PC-9 (cell line): ENCODE measurements at regions not wholly inside any gene's neighbourhood (a gene's known extent, or its start where the extent isn't known, plus 50 kb on each side); places are given as distances from the start of the nearest gene placed in this dataset.

ENCODE experiments used
- BruUV-seq: library from RNA; stranded (reverse); fragments of 400-500 nt; replicated peaks from 2 replicates; lab custom pipeline; 2021; lab: Mats Ljungman, UMichigan
- CTCF ChIA-PET: fragments of 300-600 bp; sonication (Branson Sonifier 250); formaldehyde crosslinking; loops from one replicate; lab custom pipeline; 2022; ENCODE audit warnings: antibody characterized with exemption; lab: Charles Lee
- POLR2A ChIA-PET: fragments of 300-600 bp; sonication (Branson Sonifier 250); formaldehyde crosslinking; loops from one replicate; lab custom pipeline; 2022; ENCODE audit warnings: antibody characterized with exemption; ENCODE audit not compliant: unreplicated experiment; lab: Charles Lee
- DNase-seq, 2 experiments: peaks; one replicate each; pipeline versions ENCODE4 v3.0.0 to v3.0.0-alpha.2; 2015 to 2022; ENCODE audit warnings: mixed read lengths in 1 of 2
- H2AFZ ChIP-seq: fragments of 200-600 bp; sonication (generic); 2 replicates; pipeline ENCODE4 v1.8.1; 2017; ENCODE audit warnings: antibody characterized with exemption
- H3F3A ChIP-seq: fragments of 200-600 bp; sonication (generic); 2 replicates; pipeline ENCODE4 v1.8.1; 2017; ENCODE audit warnings: antibody characterized with exemption, mild to moderate bottlenecking, low read depth; ENCODE audit not compliant: insufficient read depth
- H3K27ac ChIP-seq: fragments of 200-600 bp; sonication (generic); 2 replicates; pipeline ENCODE4 v1.6.1; 2016; ENCODE audit warnings: mixed run types
- H3K27me3 ChIP-seq: fragments of 200-600 bp; sonication (generic); 2 replicates; pipeline ENCODE4 v1.6.1; 2016; ENCODE audit warnings: low read depth, mixed run types; ENCODE audit not compliant: insufficient read depth
- H3K36me3 ChIP-seq: fragments of 200-600 bp; sonication (generic); 2 replicates; pipeline ENCODE4 v1.6.1; 2016; ENCODE audit warnings: low read depth, mixed run types
- H3K4me1 ChIP-seq: fragments of 200-600 bp; sonication (generic); replicated peaks from 2 replicates; pipeline ENCODE4 v1.6.1; 2016; ENCODE audit warnings: mixed run types; ENCODE audit not compliant: insufficient read depth
- H3K4me2 ChIP-seq: fragments of 200-600 bp; sonication (generic); 2 replicates; pipeline ENCODE4 v1.6.1; 2017; ENCODE audit warnings: mixed run types
- H3K4me3 ChIP-seq: fragments of 200-600 bp; sonication (generic); 2 replicates; pipeline ENCODE4 v1.6.1; 2016; ENCODE audit warnings: mixed run types
- H3K79me2 ChIP-seq: fragments of 200-600 bp; sonication (generic); 2 replicates; pipeline ENCODE4 v1.6.1; 2017; ENCODE audit warnings: low read depth, mixed run types
- H3K9me2 ChIP-seq: fragments of 200-600 bp; sonication (generic); 2 replicates; pipeline ENCODE4 v1.8.1; 2017; ENCODE audit warnings: mild to moderate bottlenecking; ENCODE audit not compliant: insufficient read depth
- H3K9me3 ChIP-seq: fragments of 200-600 bp; sonication (generic); 2 replicates; pipeline ENCODE4 v1.8.1; 2016; ENCODE audit warnings: low read depth; ENCODE audit not compliant: insufficient read depth
- H4K20me1 ChIP-seq: fragments of 200-600 bp; sonication (generic); 2 replicates; pipeline ENCODE4 v1.8.1; 2017; ENCODE audit not compliant: insufficient read depth
- CTCF ChIP-seq: fragments of 200-600 bp; sonication (generic); conservative IDR thresholded peaks from 2 replicates; pipeline ENCODE4 v1.6.1; 2017; ENCODE audit warnings: mixed run types, antibody characterized with exemption, mild to moderate bottlenecking, moderate library complexity
- EZH2 ChIP-seq: fragments of 200-600 bp; sonication (generic); IDR thresholded peaks from 2 replicates; pipeline ENCODE4 v1.8.0; 2017; ENCODE audit warnings: antibody characterized with exemption, low read depth
- intact Hi-C: fragments of 100-400 bp; cut with micrococcal nuclease; formaldehyde crosslinking; loops from one replicate; pipeline ENCODE4 v1.10.0; 2022; ENCODE audit not compliant: unreplicated experiment

GRCh38 chr22:47777426-47777825, 1015.0 kb downstream of the TBC1D22A start:
- Histone ChIP-seq H3K9me3 (peaks cover 5% of the 10 kb centered on the region; the same call in 1 of the 2 replicates), H3K4me3 (no peak overlapping the region), H3K36me3 (no peaks in the 10 kb centered on the region), H4K20me1 (no peaks in the 10 kb centered on the region), H3K27me3 (no peaks in the 10 kb centered on the region), H3K9me2 (no peaks in the 10 kb centered on the region), H3K4me1 (no peaks in the 10 kb centered on the region), H3K27ac (no peak overlapping the region), H3K4me2 (no peak overlapping the region), H3F3A (no peaks in the 10 kb centered on the region), H3K79me2 (no peaks in the 10 kb centered on the region), H2AFZ (no peak overlapping the region)
- ChIA-PET POLR2A (no interaction called here), CTCF (no interaction called here)
- BruUV-seq: no TSS peak
- intact Hi-C loops: no loop called here
- no peak for DNase-seq
- no peak for TF ChIP-seq CTCF
- TF ChIP-seq EZH2: no peak

- H3K9me2 ChIP-seq: no peaks in the 10 kb centered on the region
- H3K4me2 ChIP-seq: no peak overlapping the region
- no peak overlapping the region for H2AFZ ChIP-seq
- no peak overlapping the region for H3K27ac ChIP-seq
- peaks cover 5% of the 10 kb centered on the region; the same call in 1 of the 2 replicates for H3K9me3 ChIP-seq
- TF ChIP-seq EZH2 (no peak), CTCF (no peak)
- H3K36me3 ChIP-seq: no peaks in the 10 kb centered on the region
- no peaks in the 10 kb centered on the region for H3K79me2 ChIP-seq
- H3K4me3 ChIP-seq: no peak overlapping the region
- BruUV-seq: no TSS peak
- ChIA-PET CTCF (no interaction called here), POLR2A (no interaction called here)
- H4K20me1 ChIP-seq: no peaks in the 10 kb centered on the region
- H3K4me1 ChIP-seq: no peaks in the 10 kb centered on the region
- intact Hi-C loops: no loop called here
- no peak for DNase-seq
- H3K27me3 ChIP-seq: no peaks in the 10 kb centered on the region
- no peaks in the 10 kb centered on the region for H3F3A ChIP-seq
Observed at GRCh38 chr22:47776329-47776728, 1013.9 kb downstream of the TBC1D22A start.

GRCh38 chr22:47775686-47776085, 1013.2 kb downstream of the TBC1D22A start:
- no peaks in the 10 kb centered on the region for H4K20me1 ChIP-seq
- no peak for DNase-seq
- TF ChIP-seq EZH2 (no peak), CTCF (no peak)
- no peak overlapping the region for H3K27ac ChIP-seq
- no TSS peak for BruUV-seq
- no peaks in the 10 kb centered on the region for H3K36me3 ChIP-seq
- no peaks in the 10 kb centered on the region for H3F3A ChIP-seq
- no peak overlapping the region for H3K4me2 ChIP-seq
- intact Hi-C loops: no loop called here
- no peak overlapping the region for H3K4me3 ChIP-seq
- H3K27me3 ChIP-seq: no peaks in the 10 kb centered on the region
- no peaks in the 10 kb centered on the region for H3K9me2 ChIP-seq
- ChIA-PET POLR2A (no interaction called here), CTCF (no interaction called here)
- no peak overlapping the region for H2AFZ ChIP-seq
- peaks cover 5% of the 10 kb centered on the region; the same call in 1 of the 2 replicates for H3K9me3 ChIP-seq
- H3K79me2 ChIP-seq: no peaks in the 10 kb centered on the region
- no peaks in the 10 kb centered on the region for H3K4me1 ChIP-seq
